ENCODE measurements at regions not wholly inside any gene's neighbourhood (a gene's known extent, or its start where the extent isn't known, plus 50 kb on each side); places are given as distances from the start of the nearest gene placed in this dataset.

- Histone ChIP-seq H4K20me1 (ENCODE audit: low read depth, low read length) (no peaks in the 10 kb centered on the region), H3K4me2 (ENCODE audit: low read depth, low read length, poor library complexity, severe bottlenecking) (no peak overlapping the region), H3K9me2 (replicated peaks; ENCODE audit: insufficient read depth, low read length) (no peaks in the 10 kb centered on the region), H3K27ac (ENCODE audit: low read depth, low read length) (no peak overlapping the region), H3F3A (ENCODE audit: insufficient read depth) (no peaks in the 10 kb centered on the region), H3K9me3 (ENCODE audit: insufficient read depth, low read length) (no peaks in the 10 kb centered on the region), H2AFZ (ENCODE audit: low read depth, low read length, severe bottlenecking) (no peak overlapping the region), H3K36me3 (ENCODE audit: low read length) (no peaks in the 10 kb centered on the region), H3K9ac (ENCODE audit: low read length) (no peak overlapping the region), H3K79me2 (ENCODE audit: insufficient read depth, low read length) (no peaks in the 10 kb centered on the region), H3K4me3 (ENCODE audit: insufficient read depth, low read length, poor library complexity, severe bottlenecking) (no peak overlapping the region), H3K27me3 (ENCODE audit: low read length) (no peaks in the 10 kb centered on the region)
- TF ChIP-seq CTCF (IDR thresholded peaks at IDR 0.05; ENCODE audit: insufficient read depth, low read length, poor library complexity, severe bottlenecking) = no peak
Observed at GRCh38 chr3:73210759-73211158, 149.3 kb downstream of the EBLN2 start.

- H3K4me3 ChIP-seq (ENCODE audit: insufficient read depth, low read length, poor library complexity, severe bottlenecking) = no peak overlapping the region
- H3K79me2 ChIP-seq (ENCODE audit: insufficient read depth, low read length) = no peaks in the 10 kb centered on the region
- no peak overlapping the region for H3K27ac ChIP-seq (ENCODE audit: low read depth, low read length)
- H3K9ac ChIP-seq (ENCODE audit: low read length) = no peak overlapping the region
- TF ChIP-seq CTCF (IDR thresholded peaks at IDR 0.05; ENCODE audit: insufficient read depth, low read length, poor library complexity, severe bottlenecking) = no peak
- TF ChIP-seq EZH2phosphoT487 (conservative IDR thresholded peaks at IDR 0.05; ENCODE audit: low read length) = no peak
- no peaks in the 10 kb centered on the region for H3F3A ChIP-seq (ENCODE audit: insufficient read depth)
- H3K27me3 ChIP-seq (ENCODE audit: low read length) = no peaks in the 10 kb centered on the region
- H2AFZ ChIP-seq (ENCODE audit: low read depth, low read length, severe bottlenecking) = no peak overlapping the region
- no peaks in the 10 kb centered on the region for H3K9me2 ChIP-seq (replicated peaks; ENCODE audit: insufficient read depth, low read length)
- no peak overlapping the region for H3K4me2 ChIP-seq (ENCODE audit: low read depth, low read length, poor library complexity, severe bottlenecking)
- no peaks in the 10 kb centered on the region for H4K20me1 ChIP-seq (ENCODE audit: low read depth, low read length)
- no peaks in the 10 kb centered on the region for H3K36me3 ChIP-seq (ENCODE audit: low read length)
- H3K9me3 ChIP-seq (ENCODE audit: insufficient read depth, low read length) = no peaks in the 10 kb centered on the region
Observed at GRCh38 chr3:73212683-73213082, 151.2 kb downstream of the EBLN2 start.

DNA sequence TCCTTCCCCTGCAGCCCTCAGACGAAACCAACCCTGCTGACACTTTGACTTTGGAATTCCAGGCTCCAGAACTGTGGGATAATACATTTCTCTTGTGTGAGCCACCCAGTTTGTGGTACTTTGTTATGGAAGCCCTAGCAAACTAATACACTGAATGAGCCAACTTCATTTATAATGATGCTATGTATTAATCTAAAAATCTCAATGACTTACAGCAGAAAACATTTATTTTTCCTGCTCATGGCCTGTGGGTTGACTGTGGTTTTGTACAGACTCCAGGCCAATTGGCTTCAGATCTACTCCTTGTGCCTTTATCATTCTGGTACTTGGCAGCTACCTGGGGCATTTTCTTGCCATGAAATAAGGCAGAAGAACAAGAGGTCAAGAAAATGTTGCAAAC is 152.4 kb downstream of the EBLN2 start:
- Histone ChIP-seq H2AFZ (ENCODE audit: low read depth, low read length, severe bottlenecking) (no peak overlapping the region), H3K9ac (ENCODE audit: low read length) (no peak overlapping the region), H3K4me2 (ENCODE audit: low read depth, low read length, poor library complexity, severe bottlenecking) (no peak overlapping the region), H3K79me2 (ENCODE audit: insufficient read depth, low read length) (no peaks in the 10 kb centered on the region), H3K9me2 (replicated peaks; ENCODE audit: insufficient read depth, low read length) (no peaks in the 10 kb centered on the region), H3K27me3 (ENCODE audit: low read length) (no peaks in the 10 kb centered on the region), H3K4me3 (ENCODE audit: insufficient read depth, low read length, poor library complexity, severe bottlenecking) (no peak overlapping the region), H3K27ac (ENCODE audit: low read depth, low read length) (no peak overlapping the region), H3K9me3 (ENCODE audit: insufficient read depth, low read length) (no peaks in the 10 kb centered on the region), H3K36me3 (ENCODE audit: low read length) (no peaks in the 10 kb centered on the region), H3F3A (ENCODE audit: insufficient read depth) (no peaks in the 10 kb centered on the region), H4K20me1 (ENCODE audit: low read depth, low read length) (no peaks in the 10 kb centered on the region)
- no peak for TF ChIP-seq CTCF (IDR thresholded peaks at IDR 0.05; ENCODE audit: insufficient read depth, low read length, poor library complexity, severe bottlenecking)
- TF ChIP-seq EZH2phosphoT487 (conservative IDR thresholded peaks at IDR 0.05; ENCODE audit: low read length) = no peak

DNA sequence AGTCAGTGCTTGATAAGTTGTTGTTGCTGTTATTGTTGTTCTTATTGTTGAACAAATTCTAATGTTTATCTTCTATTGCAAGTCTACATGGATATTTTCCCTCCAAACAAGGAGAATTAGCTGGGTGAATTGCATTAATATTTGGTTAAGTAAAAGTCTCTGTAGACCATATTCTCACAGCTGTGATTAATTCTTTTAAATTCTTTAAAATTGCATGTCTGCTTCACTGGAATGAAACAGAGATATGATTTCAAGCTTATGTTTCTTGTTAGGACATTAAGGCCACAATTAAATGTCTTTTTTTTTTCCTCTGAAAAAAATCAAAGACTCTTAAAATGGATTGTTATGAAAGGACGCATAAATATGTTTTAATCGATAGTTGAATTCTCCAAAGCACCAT is 153.4 kb downstream of the EBLN2 start:
- no peaks in the 10 kb centered on the region for H4K20me1 ChIP-seq (ENCODE audit: low read depth, low read length)
- H3K9ac ChIP-seq (ENCODE audit: low read length) = no peak overlapping the region
- no peaks in the 10 kb centered on the region for H3K36me3 ChIP-seq (ENCODE audit: low read length)
- no peaks in the 10 kb centered on the region for H3K79me2 ChIP-seq (ENCODE audit: insufficient read depth, low read length)
- TF ChIP-seq CTCF (IDR thresholded peaks at IDR 0.05; ENCODE audit: insufficient read depth, low read length, poor library complexity, severe bottlenecking) = no peak
- no peak for TF ChIP-seq EZH2phosphoT487 (conservative IDR thresholded peaks at IDR 0.05; ENCODE audit: low read length)
- no peak overlapping the region for H3K4me2 ChIP-seq (ENCODE audit: low read depth, low read length, poor library complexity, severe bottlenecking)
- no peaks in the 10 kb centered on the region for H3K27me3 ChIP-seq (ENCODE audit: low read length)
- H3K27ac ChIP-seq (ENCODE audit: low read depth, low read length) = no peak overlapping the region
- H3K4me3 ChIP-seq (ENCODE audit: insufficient read depth, low read length, poor library complexity, severe bottlenecking) = no peak overlapping the region
- H3K9me3 ChIP-seq (ENCODE audit: insufficient read depth, low read length) = no peaks in the 10 kb centered on the region
- H2AFZ ChIP-seq (ENCODE audit: low read depth, low read length, severe bottlenecking) = no peak overlapping the region
- H3F3A ChIP-seq (ENCODE audit: insufficient read depth) = no peaks in the 10 kb centered on the region
- no peaks in the 10 kb centered on the region for H3K9me2 ChIP-seq (replicated peaks; ENCODE audit: insufficient read depth, low read length)
